ENCODE measurements at regions not wholly inside any gene's neighbourhood (a gene's known extent, or its start where the extent isn't known, plus 50 kb on each side); places are given as distances from the start of the nearest gene placed in this dataset.

DNA sequence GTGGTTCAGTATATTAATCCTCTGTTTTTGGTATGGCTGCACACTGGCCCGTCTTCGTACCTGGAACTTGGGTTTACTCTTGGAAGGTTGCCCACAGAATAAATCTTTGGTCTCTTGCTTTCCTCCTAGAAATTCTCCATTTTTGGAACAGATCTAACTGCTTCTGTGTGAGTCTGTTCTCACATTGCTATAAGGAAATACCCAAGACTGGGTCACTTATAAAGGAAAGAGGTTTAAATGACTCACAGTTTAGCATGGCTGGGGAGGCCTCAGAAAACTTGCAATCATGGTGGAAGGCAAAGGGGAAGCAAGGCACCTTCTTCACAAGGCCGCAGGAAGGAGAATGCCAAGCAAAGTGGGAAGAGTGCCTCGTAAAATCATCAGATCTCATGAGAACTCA lies 407.8 kb upstream of the PDE3A start:
- Histone ChIP-seq H3K27ac (ENCODE audit: low read length) (no peak overlapping the region), H3K9me3 (ENCODE audit: control insufficient read depth in 1 of 2, low read length in 2 of 2) (no peaks in the 10 kb centered on the region)

DNA sequence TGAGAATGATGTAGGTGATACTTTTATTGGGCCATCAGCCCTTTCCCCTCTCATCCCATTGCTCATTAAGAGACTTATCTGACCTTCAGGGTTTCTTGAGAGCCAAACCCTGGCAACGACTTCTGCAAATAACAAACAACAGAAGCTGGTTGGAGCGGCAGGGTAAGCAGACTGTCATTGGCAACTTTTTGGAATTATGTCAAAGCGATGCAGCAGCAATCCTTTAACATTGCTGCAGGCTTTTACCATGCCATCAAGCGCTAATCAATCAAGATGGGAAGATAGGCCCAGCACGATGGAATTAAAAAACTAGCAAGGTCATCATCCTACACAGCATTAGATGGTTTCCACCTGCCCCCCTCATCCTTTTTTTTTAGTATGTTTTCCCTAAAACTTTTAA lies 406.1 kb upstream of the PDE3A start:
- no peaks in the 10 kb centered on the region for H3K4me1 ChIP-seq (ENCODE audit: control insufficient read depth in 1 of 2, insufficient read depth in 2 of 2, low read length in 2 of 2)
- H3K27ac ChIP-seq (ENCODE audit: low read length) = no peak overlapping the region
- no peaks in the 10 kb centered on the region for H3K36me3 ChIP-seq (ENCODE audit: control insufficient read depth in 1 of 2, insufficient read depth in 2 of 2, low read length in 2 of 2)
- H3K9me3 ChIP-seq (ENCODE audit: control insufficient read depth in 1 of 2, low read length in 2 of 2) = no peaks in the 10 kb centered on the region
- H3K27me3 ChIP-seq (ENCODE audit: low read depth, low read length) = no peaks in the 10 kb centered on the region
- no peak overlapping the region for H3K4me3 ChIP-seq (ENCODE audit: low read depth in 1 of 2, low read length in 2 of 2)

More for the DNA sequence above, 407.8 kb upstream of the PDE3A start:
- Histone ChIP-seq H3K36me3 (ENCODE audit: control insufficient read depth in 1 of 2, insufficient read depth in 2 of 2, low read length in 2 of 2) (no peaks in the 10 kb centered on the region), H3K4me1 (ENCODE audit: control insufficient read depth in 1 of 2, insufficient read depth in 2 of 2, low read length in 2 of 2) (no peaks in the 10 kb centered on the region), H3K4me3 (ENCODE audit: low read depth in 1 of 2, low read length in 2 of 2) (no peak overlapping the region), H3K27me3 (ENCODE audit: low read depth, low read length) (no peaks in the 10 kb centered on the region)

DNA sequence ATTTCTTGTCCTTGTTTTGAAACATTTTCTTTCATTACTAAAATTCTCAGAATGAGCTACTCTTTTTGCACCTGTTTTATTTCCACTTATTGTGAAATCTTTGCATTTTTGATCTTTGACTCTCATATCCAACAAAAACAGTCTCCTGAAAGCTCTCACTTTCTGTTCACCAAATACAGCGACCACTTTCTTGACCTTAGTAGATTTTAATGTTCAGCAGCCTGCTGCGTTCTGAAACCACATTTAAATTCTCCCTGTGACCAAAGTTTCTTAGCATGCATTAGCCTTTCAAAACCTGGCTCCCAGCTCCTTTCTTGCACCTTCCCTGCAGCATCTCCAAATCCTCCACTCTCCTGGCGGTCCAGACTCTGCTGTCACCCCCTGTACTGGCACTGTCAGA lies 404.4 kb upstream of the PDE3A start:
- Histone ChIP-seq H3K36me3 (ENCODE audit: control insufficient read depth in 1 of 2, insufficient read depth in 2 of 2, low read length in 2 of 2) (no peaks in the 10 kb centered on the region), H3K27me3 (ENCODE audit: low read depth, low read length) (no peaks in the 10 kb centered on the region), H3K4me3 (ENCODE audit: low read depth in 1 of 2, low read length in 2 of 2) (no peak overlapping the region), H3K9me3 (ENCODE audit: control insufficient read depth in 1 of 2, low read length in 2 of 2) (no peaks in the 10 kb centered on the region), H3K27ac (ENCODE audit: low read length) (no peak overlapping the region), H3K4me1 (ENCODE audit: control insufficient read depth in 1 of 2, insufficient read depth in 2 of 2, low read length in 2 of 2) (peaks cover 0 to 5% of the 10 kb centered on the region in 2 donors)

DNA sequence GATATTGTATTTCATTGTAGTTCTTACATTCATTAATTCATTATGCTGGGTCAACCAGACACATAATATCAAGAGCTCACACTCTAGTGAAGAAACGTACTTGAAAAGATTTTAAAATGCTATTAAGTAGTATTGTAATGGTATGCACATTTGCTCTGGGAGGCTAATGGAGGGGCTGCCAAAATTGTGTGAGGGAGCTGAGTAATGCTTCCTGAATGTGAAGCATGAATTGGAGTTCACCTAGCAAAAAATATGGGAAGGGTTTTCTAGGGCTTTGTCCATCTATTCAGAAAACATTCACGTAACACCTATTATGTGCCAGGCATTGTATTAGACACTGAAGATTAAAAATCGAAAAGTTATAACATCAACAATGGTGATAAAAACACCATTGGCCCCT lies 403.8 kb upstream of the PDE3A start:
- no peaks in the 10 kb centered on the region for H3K36me3 ChIP-seq (ENCODE audit: control insufficient read depth in 1 of 2, insufficient read depth in 2 of 2, low read length in 2 of 2)
- H3K4me3 ChIP-seq (ENCODE audit: low read depth in 1 of 2, low read length in 2 of 2) = no peak overlapping the region
- H3K9me3 ChIP-seq (ENCODE audit: control insufficient read depth in 1 of 2, low read length in 2 of 2) = no peaks in the 10 kb centered on the region
- peaks cover 0 to 5% of the 10 kb centered on the region in 2 donors for H3K4me1 ChIP-seq (ENCODE audit: control insufficient read depth in 1 of 2, insufficient read depth in 2 of 2, low read length in 2 of 2)
- no peak overlapping the region for H3K27ac ChIP-seq (ENCODE audit: low read length)
- no peaks in the 10 kb centered on the region for H3K27me3 ChIP-seq (ENCODE audit: low read depth, low read length)

DNA sequence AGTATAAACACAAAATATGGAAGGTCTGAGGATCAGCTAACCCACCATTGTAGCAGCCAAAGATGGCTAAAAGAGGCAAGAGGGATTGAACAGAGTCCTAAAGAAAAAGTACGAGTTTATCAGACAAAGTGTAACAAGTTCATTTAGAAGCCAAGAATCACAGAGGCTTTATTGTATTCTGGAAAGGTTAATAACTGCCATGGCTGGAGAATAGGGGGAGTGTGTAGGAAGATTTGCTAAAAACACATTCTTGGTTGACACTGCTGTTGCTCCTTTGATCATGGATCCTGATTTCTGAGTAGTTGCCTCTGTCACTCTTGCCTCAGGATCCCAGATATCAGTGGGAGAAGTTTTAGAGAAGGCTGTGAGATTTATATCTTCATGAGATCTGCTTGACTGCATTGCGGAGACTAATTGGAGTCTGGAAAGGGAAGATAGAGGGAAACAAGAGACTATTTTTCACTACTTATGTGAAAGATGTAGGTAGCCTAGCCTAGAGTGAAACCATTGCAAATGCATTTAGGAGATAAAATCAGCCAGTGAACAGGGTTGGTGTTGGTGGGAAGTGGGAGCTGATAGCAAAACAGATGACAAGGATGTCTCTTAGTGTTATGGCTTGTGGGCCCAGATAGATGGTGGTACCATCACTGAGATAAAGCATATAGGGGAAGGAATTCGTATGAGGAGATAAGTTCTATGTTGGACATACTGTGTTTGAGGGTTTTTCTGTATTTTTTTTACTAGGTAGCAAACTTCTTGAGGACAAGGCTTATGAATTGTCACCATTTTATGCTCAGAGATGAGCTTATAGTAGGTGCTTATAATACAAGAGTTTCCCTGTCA lies 402.9 kb upstream of the PDE3A start:
- Histone ChIP-seq H3K27ac (ENCODE audit: low read length) (no peak overlapping the region), H3K9me3 (ENCODE audit: control insufficient read depth in 1 of 2, low read length in 2 of 2) (no peaks in the 10 kb centered on the region), H3K4me1 (ENCODE audit: control insufficient read depth in 1 of 2, insufficient read depth in 2 of 2, low read length in 2 of 2) (peaks cover 0 to 5% of the 10 kb centered on the region in 2 donors), H3K36me3 (ENCODE audit: control insufficient read depth in 1 of 2, insufficient read depth in 2 of 2, low read length in 2 of 2) (no peaks in the 10 kb centered on the region), H3K4me3 (ENCODE audit: low read depth in 1 of 2, low read length in 2 of 2) (no peak overlapping the region), H3K27me3 (ENCODE audit: low read depth, low read length) (no peaks in the 10 kb centered on the region)

DNA sequence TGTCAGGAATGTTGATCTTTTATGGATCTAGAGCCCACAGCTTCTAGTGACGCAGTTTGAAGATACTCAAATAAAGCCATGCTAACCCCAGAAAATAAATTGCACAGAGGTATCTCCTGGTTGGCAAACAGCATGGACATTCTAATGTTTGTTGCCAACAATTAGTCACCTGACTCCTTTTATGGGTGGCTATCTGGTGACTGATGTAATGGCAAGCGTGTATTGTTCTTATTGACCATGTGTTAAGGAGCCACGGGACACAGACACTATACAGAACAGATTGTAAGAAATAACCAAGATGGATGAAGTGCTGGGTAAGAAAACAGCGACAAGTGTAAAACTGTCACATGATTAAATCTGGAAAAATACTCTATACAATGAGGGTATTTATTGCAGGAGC lies 401.3 kb upstream of the PDE3A start:
- Histone ChIP-seq H3K27me3 (ENCODE audit: low read depth, low read length) (no peaks in the 10 kb centered on the region), H3K9me3 (ENCODE audit: control insufficient read depth in 1 of 2, low read length in 2 of 2) (no peaks in the 10 kb centered on the region), H3K27ac (ENCODE audit: low read length) (no peak overlapping the region), H3K36me3 (ENCODE audit: control insufficient read depth in 1 of 2, insufficient read depth in 2 of 2, low read length in 2 of 2) (no peaks in the 10 kb centered on the region), H3K4me1 (ENCODE audit: control insufficient read depth in 1 of 2, insufficient read depth in 2 of 2, low read length in 2 of 2) (peaks cover 0 to 13% of the 10 kb centered on the region in 2 donors), H3K4me3 (ENCODE audit: low read depth in 1 of 2, low read length in 2 of 2) (no peak overlapping the region)

DNA sequence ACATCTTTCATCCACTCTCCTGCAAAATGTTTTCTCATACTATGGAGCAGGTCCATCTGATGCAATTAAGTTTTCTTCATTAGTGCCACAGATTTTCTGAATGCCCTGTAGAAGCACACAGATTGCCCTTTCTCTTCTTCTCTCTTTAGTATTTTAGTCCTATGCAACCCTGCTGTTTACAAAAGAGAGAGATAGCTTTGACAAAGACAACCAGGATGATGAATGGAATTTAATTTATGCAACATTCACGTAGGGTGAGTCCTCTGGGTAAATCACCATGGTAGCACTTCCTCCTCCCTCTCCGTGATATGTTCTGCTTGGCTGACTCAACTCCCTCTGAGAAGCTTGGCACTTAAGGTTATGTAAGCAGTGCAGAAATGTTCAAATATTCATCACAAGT lies 400.9 kb upstream of the PDE3A start:
- Histone ChIP-seq H3K27me3 (ENCODE audit: low read depth, low read length) (no peaks in the 10 kb centered on the region), H3K27ac (ENCODE audit: low read length) (no peak overlapping the region), H3K4me1 (ENCODE audit: control insufficient read depth in 1 of 2, insufficient read depth in 2 of 2, low read length in 2 of 2) (peaks cover 0 to 13% of the 10 kb centered on the region in 2 donors), H3K4me3 (ENCODE audit: low read depth in 1 of 2, low read length in 2 of 2) (no peak overlapping the region), H3K36me3 (ENCODE audit: control insufficient read depth in 1 of 2, insufficient read depth in 2 of 2, low read length in 2 of 2) (no peaks in the 10 kb centered on the region), H3K9me3 (ENCODE audit: control insufficient read depth in 1 of 2, low read length in 2 of 2) (no peaks in the 10 kb centered on the region)

DNA sequence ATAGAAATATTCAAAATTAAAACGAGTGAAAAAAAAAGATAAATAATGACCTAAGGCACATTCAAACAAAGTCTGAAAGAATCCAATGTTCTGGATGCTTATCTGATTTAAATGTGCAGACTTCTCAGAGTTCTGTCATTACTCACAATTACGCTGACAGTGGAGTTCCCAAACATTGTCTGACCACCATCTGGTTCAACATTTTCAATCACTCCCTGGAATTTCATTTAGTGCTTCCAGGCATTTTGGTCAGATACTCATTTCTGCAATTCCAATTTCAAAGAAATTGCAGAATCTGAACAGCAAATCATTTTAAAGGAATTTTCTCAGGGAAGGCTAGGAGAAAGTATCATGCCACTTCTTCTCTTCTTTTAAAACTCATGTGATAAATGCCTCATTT lies 398.2 kb upstream of the PDE3A start:
- no peaks in the 10 kb centered on the region for H3K27me3 ChIP-seq (ENCODE audit: low read depth, low read length)
- H3K4me1 ChIP-seq (ENCODE audit: control insufficient read depth in 1 of 2, insufficient read depth in 2 of 2, low read length in 2 of 2) = peaks cover 0 to 13% of the 10 kb centered on the region in 2 donors
- H3K36me3 ChIP-seq (ENCODE audit: control insufficient read depth in 1 of 2, insufficient read depth in 2 of 2, low read length in 2 of 2) = no peaks in the 10 kb centered on the region
- no peaks in the 10 kb centered on the region for H3K9me3 ChIP-seq (ENCODE audit: control insufficient read depth in 1 of 2, low read length in 2 of 2)
- no peak overlapping the region for H3K4me3 ChIP-seq (ENCODE audit: low read depth in 1 of 2, low read length in 2 of 2)
- no peak overlapping the region for H3K27ac ChIP-seq (ENCODE audit: low read length)

DNA sequence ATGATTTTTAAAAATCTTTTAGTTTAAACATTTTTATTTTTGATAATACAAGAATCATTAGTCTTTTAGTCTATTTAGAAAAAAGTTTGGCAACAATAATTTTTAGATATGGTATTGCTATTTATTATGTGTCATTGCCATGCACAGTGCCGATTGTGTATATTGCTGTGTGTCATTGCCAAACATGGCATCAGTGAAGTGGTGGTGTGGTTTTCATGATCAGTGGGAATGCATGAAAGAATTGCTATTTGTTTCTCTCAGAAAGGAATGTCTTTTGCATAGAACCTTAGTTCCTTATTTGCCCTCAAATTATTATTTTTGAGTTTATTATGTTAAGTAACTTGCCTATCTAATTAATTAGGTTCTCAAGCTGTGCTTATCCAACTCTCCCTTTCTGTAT lies 397.5 kb upstream of the PDE3A start:
- no peak overlapping the region for H3K27ac ChIP-seq (ENCODE audit: low read length)
- no peaks in the 10 kb centered on the region for H3K36me3 ChIP-seq (ENCODE audit: control insufficient read depth in 1 of 2, insufficient read depth in 2 of 2, low read length in 2 of 2)
- H3K9me3 ChIP-seq (ENCODE audit: control insufficient read depth in 1 of 2, low read length in 2 of 2) = no peaks in the 10 kb centered on the region
- H3K4me3 ChIP-seq (ENCODE audit: low read depth in 1 of 2, low read length in 2 of 2) = no peak overlapping the region
- H3K27me3 ChIP-seq (ENCODE audit: low read depth, low read length) = no peaks in the 10 kb centered on the region
- H3K4me1 ChIP-seq (ENCODE audit: control insufficient read depth in 1 of 2, insufficient read depth in 2 of 2, low read length in 2 of 2) = peaks cover 0 to 13% of the 10 kb centered on the region in 2 donors

DNA sequence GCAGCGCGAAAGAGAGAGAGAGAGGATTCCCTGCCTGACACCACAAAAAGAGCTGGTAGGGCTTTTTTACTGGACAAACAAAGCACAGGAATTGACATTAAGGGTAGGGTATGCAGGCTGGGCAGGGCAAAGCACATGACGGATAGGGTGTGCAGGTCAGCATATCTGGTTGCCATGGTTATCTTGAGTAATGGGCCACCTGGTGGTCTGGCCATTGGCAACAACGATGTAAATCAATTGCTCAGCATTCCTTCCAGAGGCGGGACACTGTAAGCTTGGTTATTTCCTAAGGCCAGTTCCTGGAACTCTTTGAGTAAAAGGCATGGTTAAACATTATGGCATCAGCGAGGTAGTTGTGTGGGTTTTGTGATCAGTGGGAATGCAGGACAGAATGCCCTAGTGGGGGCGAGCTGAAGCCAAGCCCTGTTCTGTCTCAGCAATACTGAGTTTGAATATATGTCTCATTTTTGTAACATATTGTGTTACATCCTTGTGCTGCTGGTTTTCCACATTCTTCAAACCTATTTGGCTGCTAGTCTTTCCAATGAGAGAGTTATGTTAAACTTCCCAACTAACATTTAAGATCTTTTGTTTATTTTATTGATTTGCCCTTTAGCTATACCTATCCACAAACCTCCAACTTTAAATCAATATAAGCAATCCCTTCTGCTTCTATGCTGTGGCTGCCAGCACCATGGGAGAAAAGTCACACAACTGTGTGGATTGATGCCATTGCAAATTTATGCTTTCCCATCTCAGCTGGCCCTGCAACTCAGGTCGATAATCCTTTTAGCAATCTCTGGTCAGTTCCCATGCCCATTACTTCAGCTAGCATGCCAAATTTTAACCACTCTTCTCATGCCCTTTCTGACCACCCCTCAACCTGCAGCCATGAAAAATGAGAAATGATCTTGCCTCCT lies 396.7 kb upstream of the PDE3A start:
- Histone ChIP-seq H3K27me3 (ENCODE audit: low read depth, low read length) (no peaks in the 10 kb centered on the region), H3K27ac (ENCODE audit: low read length) (no peak overlapping the region), H3K36me3 (ENCODE audit: control insufficient read depth in 1 of 2, insufficient read depth in 2 of 2, low read length in 2 of 2) (no peaks in the 10 kb centered on the region), H3K4me1 (ENCODE audit: control insufficient read depth in 1 of 2, insufficient read depth in 2 of 2, low read length in 2 of 2) (peaks cover 0 to 13% of the 10 kb centered on the region in 2 donors), H3K4me3 (ENCODE audit: low read depth in 1 of 2, low read length in 2 of 2) (no peak overlapping the region), H3K9me3 (ENCODE audit: control insufficient read depth in 1 of 2, low read length in 2 of 2) (no peaks in the 10 kb centered on the region)

Data from muscle layer of duodenum (tissue), 2 donors.